Trophoblast cell (in vitro differentiated cells and primary cell): ENCODE measurements at regions not wholly inside any gene's neighbourhood (a gene's known extent, or its start where the extent isn't known, plus 50 kb on each side); places are given as distances from the start of the nearest gene placed in this dataset.

Experiments
- DNase-seq, 2 donors: peaks; one replicate each; pipeline ENCODE4 v3.0.0-alpha.2; 2016
- H2AFZ ChIP-seq: 2 replicates; pipeline ENCODE4 v1.6.1; 2013; ENCODE audit warnings: low read length, moderate library complexity, mild to moderate bottlenecking; ENCODE audit not compliant: insufficient read depth, poor library complexity
- H2AK5ac ChIP-seq: 2 replicates; pipeline ENCODE4 v1.6.1; 2013; ENCODE audit warnings: mild to moderate bottlenecking, low read length
- H2BK120ac ChIP-seq: 2 replicates; pipeline ENCODE4 v1.6.1; 2013; ENCODE audit warnings: low read length, mild to moderate bottlenecking, moderate library complexity; ENCODE audit not compliant: insufficient read depth, poor library complexity
- H2BK12ac ChIP-seq: 2 replicates; pipeline ENCODE4 v1.6.1; 2013; ENCODE audit warnings: mild to moderate bottlenecking, low read length, moderate library complexity
- H2BK5ac ChIP-seq: 2 replicates; pipeline ENCODE4 v1.6.1; 2013; ENCODE audit warnings: low read length, low read depth, moderate library complexity, mild to moderate bottlenecking; ENCODE audit not compliant: poor library complexity
- H3K14ac ChIP-seq: 2 replicates; pipeline ENCODE4 v1.6.1; 2013; ENCODE audit warnings: mild to moderate bottlenecking, low read length
- H3K18ac ChIP-seq: 2 replicates; pipeline ENCODE4 v1.6.1; 2013; ENCODE audit warnings: mild to moderate bottlenecking, low read length
- H3K23ac ChIP-seq: 2 replicates; pipeline ENCODE4 v1.6.1; 2013; ENCODE audit warnings: low read length
- H3K27ac ChIP-seq: 2 replicates; pipeline ENCODE4 v1.5.1; 2013; ENCODE audit warnings: low read depth, mild to moderate bottlenecking, inconsistent platforms, low read length, moderate library complexity
- H3K27me3 ChIP-seq: 2 replicates; pipeline ENCODE4 v1.6.1; 2013; ENCODE audit warnings: inconsistent platforms, mild to moderate bottlenecking, low read length, moderate library complexity; ENCODE audit not compliant: insufficient read depth
- H3K36me3 ChIP-seq, 2 experiments: 1 replicate in 1 of 2; 2 replicates in 1 of 2; pipeline ENCODE4 v1.6.1; 2013; ENCODE audit warnings: low read length in 2 of 2, mild to moderate bottlenecking in 2 of 2, moderate library complexity in 1 of 2; ENCODE audit not compliant: insufficient read depth in 2 of 2, control insufficient read depth in 1 of 2
- H3K4ac ChIP-seq: 2 replicates; pipeline ENCODE4 v1.6.1; 2013; ENCODE audit warnings: low read depth, mild to moderate bottlenecking, low read length, moderate library complexity
- H3K4me1 ChIP-seq, 2 experiments: 1 replicate in 1 of 2; 2 replicates in 1 of 2; pipeline ENCODE4 v1.6.1; 2013; ENCODE audit warnings: low read length in 2 of 2, mild to moderate bottlenecking in 2 of 2, moderate library complexity in 1 of 2; ENCODE audit not compliant: insufficient read depth in 2 of 2, control insufficient read depth in 1 of 2
- H3K4me2 ChIP-seq: 2 replicates; pipeline ENCODE4 v1.6.1; 2013; ENCODE audit warnings: inconsistent platforms, mild to moderate bottlenecking, low read length, moderate library complexity
- H3K4me3 ChIP-seq: 2 replicates; pipeline ENCODE4 v1.5.1; 2013; ENCODE audit warnings: mild to moderate bottlenecking, low read depth, low read length, inconsistent platforms
- H3K79me1 ChIP-seq: one replicate; pipeline ENCODE4 v1.6.1; 2013; ENCODE audit warnings: low read length
- H3K79me2 ChIP-seq: 2 replicates; pipeline ENCODE4 v1.6.1; 2013; ENCODE audit warnings: low read length, mild to moderate bottlenecking; ENCODE audit not compliant: control insufficient read depth, insufficient read depth, poor library complexity
- H3K9ac ChIP-seq: 2 replicates; pipeline ENCODE4 v1.6.1; 2013; ENCODE audit warnings: mild to moderate bottlenecking, low read length
- H3K9me3 ChIP-seq: 2 replicates; pipeline ENCODE4 v1.6.1; 2013; ENCODE audit warnings: low read depth, mild to moderate bottlenecking, control low read depth, inconsistent platforms, low read length; ENCODE audit not compliant: insufficient read depth
- H4K12ac ChIP-seq: 2 replicates; pipeline ENCODE4 v1.6.1; 2013; ENCODE audit warnings: low read depth, mild to moderate bottlenecking, low read length, moderate library complexity
- H4K8ac ChIP-seq: 2 replicates; pipeline ENCODE4 v1.6.1; 2013; ENCODE audit warnings: low read depth, mild to moderate bottlenecking, low read length, moderate library complexity
- H4K91ac ChIP-seq: one replicate; pipeline ENCODE4 v1.6.1; 2013; ENCODE audit warnings: low read depth, mild to moderate bottlenecking, low read length, moderate library complexity
- WGBS: extraction: QIAGEN DNeasy Blood & Tissue Kit; methylation state at CpG from one replicate; pipeline ENCODE4 v1.1.7; 2013; ENCODE audit warnings: missing lambda C conversion rate; ENCODE audit not compliant: insufficient read length, insufficient coverage; ENCODE audit errors: extremely low coverage; 5-methylcytosine and 5-hydroxymethylcytosine counted together

DNA sequence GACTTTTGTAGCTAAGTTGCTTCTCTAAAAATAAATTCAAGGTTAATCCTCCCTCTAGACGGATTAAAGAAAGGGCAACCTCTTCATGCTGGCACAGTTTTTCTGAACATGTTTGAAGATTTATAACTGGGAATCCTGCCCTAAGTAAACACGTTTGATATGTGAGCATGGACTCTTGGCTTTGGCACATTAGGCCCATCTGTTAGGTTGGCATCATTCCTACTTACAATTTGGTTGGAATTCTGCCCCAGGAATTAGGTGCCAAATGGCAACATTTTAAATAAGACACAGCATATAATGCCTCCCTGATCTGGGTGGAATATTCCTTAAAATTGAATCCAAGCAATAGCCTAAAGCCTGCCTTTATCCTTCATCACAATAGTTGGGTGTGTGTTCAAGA, 372.3 kb upstream of the CDH18 start:
- Histone ChIP-seq H3K4ac (no peak overlapping the region), H2BK5ac (no peak overlapping the region), H3K27me3 (no peaks in the 10 kb centered on the region), H2BK12ac (no peak overlapping the region), H3K79me2 (no peaks in the 10 kb centered on the region), H4K91ac (no peak overlapping the region), H3K9me3 (no peaks in the 10 kb centered on the region), H4K12ac (no peak overlapping the region), H3K14ac (no peak overlapping the region), H2AFZ (no peak overlapping the region), H3K79me1 (no peaks in the 10 kb centered on the region), H3K36me3 (no peaks in the 10 kb centered on the region), H3K4me3 (no peak overlapping the region), H3K27ac (no peak overlapping the region), H3K9ac (peak overlapping the region; percentile 40), H3K4me1 (no peaks in the 10 kb centered on the region), H3K23ac (no peak overlapping the region), H3K4me2 (no peak overlapping the region), H4K8ac (no peak overlapping the region), H3K18ac (no peak overlapping the region), H2AK5ac (no peak overlapping the region), H2BK120ac (no peak overlapping the region)
- no peak for DNase-seq
- no CpG with 5 or more reads among the region's 2 CpGs for WGBS

DNA sequence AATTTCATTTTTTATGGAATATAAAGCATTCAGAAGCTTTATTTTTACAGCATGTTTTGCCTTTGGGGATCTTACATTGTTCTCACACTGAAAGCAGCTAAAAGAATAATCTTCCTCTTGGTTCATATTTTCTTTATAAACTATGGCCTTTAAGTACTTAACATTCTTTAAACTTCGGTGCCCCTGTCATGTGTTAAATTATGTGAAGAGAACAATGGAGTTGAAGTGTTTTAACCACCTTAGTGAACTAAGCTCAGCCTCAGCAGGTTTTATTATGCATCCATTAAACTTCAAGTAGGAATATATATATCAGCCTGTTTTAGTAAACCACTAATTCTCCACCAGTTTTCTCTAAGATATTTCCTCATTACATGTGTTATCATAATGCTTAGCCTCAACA, 371.4 kb upstream of the CDH18 start:
- no peak overlapping the region for H3K23ac ChIP-seq
- no peak overlapping the region for H2BK120ac ChIP-seq
- no peaks in the 10 kb centered on the region for H3K36me3 ChIP-seq
- no peaks in the 10 kb centered on the region for H3K79me2 ChIP-seq
- H3K14ac ChIP-seq = no peak overlapping the region
- no peak overlapping the region for H3K27ac ChIP-seq
- H4K12ac ChIP-seq = no peak overlapping the region
- no peak overlapping the region for H2AK5ac ChIP-seq
- H3K9me3 ChIP-seq = no peaks in the 10 kb centered on the region
- no peak overlapping the region for H3K4me2 ChIP-seq
- H2BK5ac ChIP-seq = no peak overlapping the region
- WGBS = no CpG with 5 or more reads among the region's 1 CpG
- no peak overlapping the region for H2BK12ac ChIP-seq
- H3K18ac ChIP-seq = no peak overlapping the region
- H3K79me1 ChIP-seq = no peaks in the 10 kb centered on the region
- H3K4me3 ChIP-seq = no peak overlapping the region
- H2AFZ ChIP-seq = no peak overlapping the region
- no peak overlapping the region for H3K4ac ChIP-seq
- H3K4me1 ChIP-seq = no peaks in the 10 kb centered on the region
- no peak overlapping the region for H3K9ac ChIP-seq
- no peak overlapping the region for H4K91ac ChIP-seq
- no peak for DNase-seq
- H4K8ac ChIP-seq = no peak overlapping the region
- H3K27me3 ChIP-seq = no peaks in the 10 kb centered on the region

DNA sequence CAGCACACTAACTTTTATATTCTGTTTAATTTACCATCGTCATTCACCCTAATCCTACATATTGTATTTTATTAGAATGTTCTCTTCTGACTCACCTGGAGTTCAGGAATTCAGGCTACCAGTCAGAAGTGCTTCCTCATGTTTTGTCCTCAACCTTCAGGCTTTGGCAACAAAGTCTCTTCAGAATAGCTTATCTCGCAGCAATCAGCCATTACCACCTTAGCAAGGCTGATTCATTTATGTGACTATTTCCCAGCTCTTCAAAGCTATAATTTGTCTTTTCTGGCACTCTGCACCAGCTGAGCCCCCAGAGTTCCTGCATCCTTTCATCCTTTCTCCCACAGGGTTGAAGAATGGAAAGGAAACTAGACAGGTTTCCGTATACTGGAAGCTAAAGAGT, 365.5 kb upstream of the CDH18 start:
- no peak overlapping the region for H2BK5ac ChIP-seq
- no peak overlapping the region for H2AK5ac ChIP-seq
- H3K4ac ChIP-seq = no peak overlapping the region

DNA sequence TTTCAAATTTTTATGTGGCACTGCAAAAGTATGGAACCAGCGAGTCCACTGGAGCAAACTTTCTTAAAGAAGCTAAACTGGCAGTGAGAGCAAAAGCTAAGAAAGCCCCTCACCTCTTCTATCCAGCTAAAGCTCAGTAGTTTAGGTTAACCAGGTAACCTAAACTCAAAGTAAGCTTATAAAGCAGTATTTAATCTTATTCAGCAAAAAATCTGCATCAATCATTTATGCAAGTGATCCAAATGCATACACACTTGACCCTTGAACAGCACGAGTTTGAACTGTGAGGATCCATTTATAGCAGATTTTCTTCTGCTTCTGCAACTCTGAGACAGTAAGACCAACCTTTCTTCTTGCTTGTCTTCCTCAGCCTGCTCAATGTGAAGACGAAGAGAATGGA, 363.8 kb upstream of the CDH18 start:
- no peak for DNase-seq
- H3K9me3 ChIP-seq = peaks cover 3% of the 10 kb centered on the region
- no peak overlapping the region for H3K18ac ChIP-seq
- H3K23ac ChIP-seq = no peak overlapping the region
- no peak overlapping the region for H2BK5ac ChIP-seq
- no peaks in the 10 kb centered on the region for H3K79me1 ChIP-seq
- H3K4me1 ChIP-seq = no peaks in the 10 kb centered on the region
- H3K27me3 ChIP-seq = no peaks in the 10 kb centered on the region
- H3K14ac ChIP-seq = no peak overlapping the region
- H4K12ac ChIP-seq = no peak overlapping the region
- no peak overlapping the region for H2AK5ac ChIP-seq
- H2BK12ac ChIP-seq = no peak overlapping the region
- no peak overlapping the region for H3K4me2 ChIP-seq
- no peak overlapping the region for H2BK120ac ChIP-seq
- H3K36me3 ChIP-seq = no peaks in the 10 kb centered on the region
- no peaks in the 10 kb centered on the region for H3K79me2 ChIP-seq
- H3K4me3 ChIP-seq = no peak overlapping the region
- no peak overlapping the region for H4K8ac ChIP-seq
- no peak overlapping the region for H3K27ac ChIP-seq
- no CpG with 5 or more reads among the region's 3 CpGs for WGBS
- no peak overlapping the region for H3K4ac ChIP-seq
- no peak overlapping the region for H4K91ac ChIP-seq
- H2AFZ ChIP-seq = no peak overlapping the region
- H3K9ac ChIP-seq = no peak overlapping the region

More for the DNA sequence above, 365.5 kb upstream of the CDH18 start:
- Histone ChIP-seq H4K91ac (no peak overlapping the region), H3K9ac (no peak overlapping the region), H3K14ac (no peak overlapping the region), H4K12ac (no peak overlapping the region), H3K23ac (no peak overlapping the region), H3K27me3 (no peaks in the 10 kb centered on the region), H4K8ac (no peak overlapping the region), H3K79me2 (no peaks in the 10 kb centered on the region), H3K36me3 (no peaks in the 10 kb centered on the region), H3K79me1 (no peaks in the 10 kb centered on the region), H2BK12ac (no peak overlapping the region), H2BK120ac (no peak overlapping the region), H3K4me3 (no peak overlapping the region), H3K18ac (no peak overlapping the region), H3K27ac (no peak overlapping the region), H2AFZ (no peak overlapping the region), H3K9me3 (no peaks in the 10 kb centered on the region), H3K4me1 (no peaks in the 10 kb centered on the region), H3K4me2 (no peak overlapping the region)
- DNase-seq = no peak
- WGBS = no CpG with 5 or more reads among the region's 3 CpGs
